ENCODE measurements at regions not wholly inside any gene's neighbourhood (a gene's known extent, or its start where the extent isn't known, plus 50 kb on each side); places are given as distances from the start of the nearest gene placed in this dataset.

DNA sequence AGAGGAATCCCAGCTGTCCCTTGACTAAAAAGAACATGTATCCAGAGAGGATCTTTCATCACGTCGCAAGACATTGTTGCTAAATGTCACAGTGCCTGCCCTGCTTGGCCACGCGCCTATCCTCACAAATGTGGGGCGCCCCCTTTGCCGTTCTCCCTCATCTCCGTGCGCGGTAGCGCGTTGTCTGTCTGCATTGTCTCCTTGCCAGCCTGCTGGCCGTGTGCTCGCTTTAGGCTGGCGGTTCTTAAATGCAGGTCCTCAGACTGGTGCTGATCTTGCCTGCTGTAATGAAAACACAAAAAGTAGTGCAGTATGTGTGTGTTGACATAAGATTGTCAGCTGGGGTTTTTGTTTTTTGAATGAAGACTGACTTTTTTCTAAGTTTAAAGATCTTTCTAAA, 198.2 kb upstream of the RGS6 start:
- H3K4me3 ChIP-seq (ENCODE audit: low read length): no peak overlapping the region
- TF ChIP-seq, protein P1, sequence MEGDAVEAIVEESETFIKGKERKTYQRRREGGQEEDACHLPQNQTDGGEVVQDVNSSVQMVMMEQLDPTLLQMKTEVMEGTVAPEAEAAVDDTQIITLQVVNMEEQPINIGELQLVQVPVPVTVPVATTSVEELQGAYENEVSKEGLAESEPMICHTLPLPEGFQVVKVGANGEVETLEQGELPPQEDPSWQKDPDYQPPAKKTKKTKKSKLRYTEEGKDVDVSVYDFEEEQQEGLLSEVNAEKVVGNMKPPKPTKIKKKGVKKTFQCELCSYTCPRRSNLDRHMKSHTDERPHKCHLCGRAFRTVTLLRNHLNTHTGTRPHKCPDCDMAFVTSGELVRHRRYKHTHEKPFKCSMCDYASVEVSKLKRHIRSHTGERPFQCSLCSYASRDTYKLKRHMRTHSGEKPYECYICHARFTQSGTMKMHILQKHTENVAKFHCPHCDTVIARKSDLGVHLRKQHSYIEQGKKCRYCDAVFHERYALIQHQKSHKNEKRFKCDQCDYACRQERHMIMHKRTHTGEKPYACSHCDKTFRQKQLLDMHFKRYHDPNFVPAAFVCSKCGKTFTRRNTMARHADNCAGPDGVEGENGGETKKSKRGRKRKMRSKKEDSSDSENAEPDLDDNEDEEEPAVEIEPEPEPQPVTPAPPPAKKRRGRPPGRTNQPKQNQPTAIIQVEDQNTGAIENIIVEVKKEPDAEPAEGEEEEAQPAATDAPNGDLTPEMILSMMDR (conservative IDR thresholded peaks at IDR 0.05; ENCODE audit: low read depth, low read length): no peak
- DNase-seq (ENCODE audit: low read depth): no peak

DNA sequence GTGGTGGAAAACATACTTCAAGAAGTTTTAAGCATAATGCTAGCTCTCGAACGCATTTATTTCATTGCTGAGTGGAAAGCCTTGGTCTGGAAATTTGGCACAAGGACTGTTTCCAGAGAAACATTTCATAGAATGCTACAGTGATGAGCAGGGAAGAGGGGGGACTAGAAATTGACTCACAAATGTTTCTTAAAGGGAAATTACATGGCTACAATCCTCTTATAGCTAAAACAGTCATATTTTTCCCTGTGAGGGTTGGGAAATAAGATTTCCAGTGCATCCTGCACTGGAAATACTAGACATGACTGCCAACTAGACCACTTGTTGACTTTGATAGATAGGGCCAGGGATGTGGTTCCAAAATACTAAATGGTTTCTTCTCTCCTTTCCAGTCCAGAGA, 197.3 kb upstream of the RGS6 start:
- TF ChIP-seq, protein P1 (conservative IDR thresholded peaks at IDR 0.05; ENCODE audit: low read depth, low read length): no peak
- no peak for DNase-seq (ENCODE audit: low read depth)
- H3K4me3 ChIP-seq (ENCODE audit: low read length): no peak overlapping the region

DNA sequence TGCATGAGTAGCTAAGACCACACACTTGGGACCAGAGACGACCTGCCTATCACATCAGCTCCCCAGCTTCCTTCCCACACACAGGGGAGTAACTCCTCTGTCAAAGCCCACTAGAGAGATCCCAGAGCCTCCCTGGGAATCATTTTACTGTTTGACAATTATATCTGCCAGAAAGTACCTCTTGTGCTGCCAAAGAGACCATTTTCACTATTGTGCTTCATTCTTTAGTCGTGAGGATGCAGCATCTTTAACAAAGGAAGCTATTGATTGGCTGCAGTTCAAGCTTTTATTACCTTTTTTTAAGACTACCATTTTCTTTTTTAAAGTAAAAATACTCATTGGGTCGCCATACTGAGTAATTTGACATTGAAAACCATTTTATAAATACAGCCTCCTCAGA, 194.5 kb upstream of the RGS6 start:
- H3K4me3 ChIP-seq (ENCODE audit: low read length): no peak overlapping the region
- no peak for DNase-seq (ENCODE audit: low read depth)
- TF ChIP-seq, protein P1 (conservative IDR thresholded peaks at IDR 0.05; ENCODE audit: low read depth, low read length): no peak

DNA sequence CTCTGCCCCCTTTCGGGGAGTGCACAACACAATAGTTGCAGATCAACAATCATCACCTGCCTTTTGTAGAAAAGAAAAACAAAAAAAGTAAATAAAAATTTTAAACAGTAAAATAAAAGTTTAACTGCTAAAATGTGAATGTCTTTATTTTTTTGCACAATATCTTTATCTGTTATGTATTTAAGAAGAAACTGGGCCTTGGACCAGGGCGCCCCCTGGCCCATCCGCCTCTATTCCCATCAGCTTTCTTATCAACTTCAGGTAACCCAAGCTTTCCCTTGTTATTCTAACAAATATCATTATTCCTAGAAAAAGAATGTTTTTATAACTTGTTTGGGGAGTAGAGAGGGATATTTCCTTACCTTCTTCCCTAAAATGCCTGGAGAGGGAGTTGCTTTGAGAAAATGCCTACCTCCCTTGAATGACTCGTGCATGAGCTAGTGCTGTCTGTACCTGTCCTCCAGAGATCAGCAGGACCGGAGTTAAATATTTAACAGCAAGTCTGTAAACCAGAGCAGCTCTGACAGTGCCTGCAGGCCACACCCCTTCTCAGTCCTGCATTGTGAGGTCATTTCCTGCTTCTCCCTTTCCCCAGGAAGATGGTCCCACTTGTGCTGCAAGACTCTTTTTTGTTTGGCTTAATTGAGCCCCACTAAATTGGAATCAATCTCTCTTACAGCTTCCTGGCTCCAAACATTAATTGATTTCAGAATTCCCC, 192.8 kb upstream of the RGS6 start:
- H3K4me3 ChIP-seq (ENCODE audit: low read length): no peak overlapping the region
- TF ChIP-seq, protein P1 (conservative IDR thresholded peaks at IDR 0.05; ENCODE audit: low read depth, low read length): peak; percentile 15
- no peak for DNase-seq (ENCODE audit: low read depth)

DNA sequence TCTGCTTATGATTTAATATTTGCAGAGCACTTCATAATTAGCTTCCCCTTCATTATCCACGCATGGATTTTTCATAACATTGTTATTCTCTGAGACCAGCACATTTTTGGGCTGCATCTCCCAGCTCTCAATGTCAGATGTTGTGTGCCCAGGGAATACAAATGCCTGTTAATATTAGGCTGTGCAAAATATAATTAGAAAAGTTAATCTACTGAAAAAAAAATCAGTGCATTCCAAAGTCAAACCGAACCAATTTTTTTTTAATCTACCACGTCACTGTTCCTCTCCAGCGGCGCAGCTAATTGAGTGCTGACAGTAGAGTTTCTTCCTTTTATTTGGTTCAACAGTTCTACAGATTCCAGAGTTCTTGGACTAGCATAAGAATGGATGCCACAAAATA, 191.0 kb upstream of the RGS6 start:
- no peak overlapping the region for H3K4me3 ChIP-seq (ENCODE audit: low read length)
- no peak for DNase-seq (ENCODE audit: low read depth)
- TF ChIP-seq, protein P1 (conservative IDR thresholded peaks at IDR 0.05; ENCODE audit: low read depth, low read length): no peak

DNA sequence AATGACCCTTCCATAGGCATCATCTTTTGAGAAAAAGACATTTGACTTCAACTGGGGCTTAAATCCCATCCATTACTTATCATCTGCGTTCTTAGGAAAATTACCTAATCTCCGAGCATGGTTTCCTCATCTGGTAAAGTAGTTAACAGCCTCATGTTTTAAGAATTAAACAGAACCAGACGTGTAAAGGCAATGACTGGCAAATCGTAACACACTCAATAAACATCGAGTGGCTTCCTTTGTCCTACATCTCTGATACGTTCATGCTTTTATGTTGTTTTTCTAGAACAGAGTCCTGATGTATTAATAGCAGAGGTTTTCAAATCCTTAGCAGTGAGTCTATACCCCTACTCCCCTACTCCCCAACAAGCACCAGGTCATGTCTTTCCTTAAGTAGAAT, 189.7 kb upstream of the RGS6 start:
- TF ChIP-seq, protein P1 (conservative IDR thresholded peaks at IDR 0.05; ENCODE audit: low read depth, low read length): no peak
- DNase-seq (ENCODE audit: low read depth): no peak
- H3K4me3 ChIP-seq (ENCODE audit: low read length): no peak overlapping the region

DNA sequence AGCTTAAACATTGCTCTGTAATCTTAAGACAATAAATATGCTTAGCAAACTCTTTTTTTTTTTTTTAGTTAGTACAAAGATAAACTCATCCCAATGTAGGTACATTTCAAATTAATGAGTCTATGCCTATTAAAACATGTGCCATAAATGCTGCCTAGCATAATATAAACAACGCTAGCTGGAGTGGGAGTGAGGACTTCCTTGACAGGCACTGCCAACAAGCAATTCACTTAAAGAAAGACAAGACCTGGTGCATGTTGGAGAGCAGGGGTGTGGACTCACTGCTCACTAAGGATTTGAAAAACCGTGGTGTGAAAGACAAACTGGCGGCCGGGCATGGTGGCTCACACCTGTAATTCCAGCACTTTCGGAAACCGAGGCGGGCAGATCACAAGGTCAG, 187.2 kb upstream of the RGS6 start:
- H3K4me3 ChIP-seq (ENCODE audit: low read length): no peak overlapping the region
- TF ChIP-seq, protein P1 (conservative IDR thresholded peaks at IDR 0.05; ENCODE audit: low read depth, low read length): no peak
- no peak for DNase-seq (ENCODE audit: low read depth)
